ENCODE measurements at regions not wholly inside any gene's neighbourhood (a gene's known extent, or its start where the extent isn't known, plus 50 kb on each side); places are given as distances from the start of the nearest gene placed in this dataset.
A peak's percentile ranks its signal among the peaks of the same experiment; 100 is the strongest.

DNA sequence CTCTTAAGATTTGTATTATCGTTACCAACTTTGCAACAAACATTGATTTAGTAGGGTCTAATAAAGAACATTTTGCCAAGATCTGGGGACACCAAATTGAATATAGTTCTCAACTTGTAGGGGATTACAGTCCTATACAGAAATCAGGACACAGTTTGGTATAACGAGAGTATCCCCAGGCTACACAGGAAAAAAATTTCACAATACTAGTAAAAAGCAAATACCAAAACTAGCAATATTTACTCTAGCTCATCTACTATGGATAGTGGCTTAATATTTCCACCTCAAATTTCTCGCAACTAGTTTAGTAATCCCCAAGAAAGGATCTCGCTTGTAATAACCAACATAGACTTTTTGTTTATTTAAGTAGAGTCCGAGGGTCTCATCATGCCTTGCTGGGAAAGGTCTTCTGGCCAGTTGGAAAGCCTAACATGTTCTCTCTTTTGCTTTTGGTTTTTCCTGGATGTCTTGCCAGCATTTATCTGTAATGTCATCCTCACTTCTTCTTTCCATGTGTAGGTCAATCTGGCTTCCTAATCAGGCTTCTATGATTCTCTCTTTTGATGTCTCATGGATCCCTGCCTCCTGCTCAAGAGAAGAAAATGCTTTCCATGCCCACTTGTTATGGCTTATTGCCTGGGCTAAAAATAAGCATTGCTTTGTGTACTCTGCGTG, 104.7 kb upstream of the KCNK2 start:
- no peak overlapping the region for H3K4me3 ChIP-seq (ENCODE audit: low read depth, low read length)
- TF ChIP-seq, protein P1, sequence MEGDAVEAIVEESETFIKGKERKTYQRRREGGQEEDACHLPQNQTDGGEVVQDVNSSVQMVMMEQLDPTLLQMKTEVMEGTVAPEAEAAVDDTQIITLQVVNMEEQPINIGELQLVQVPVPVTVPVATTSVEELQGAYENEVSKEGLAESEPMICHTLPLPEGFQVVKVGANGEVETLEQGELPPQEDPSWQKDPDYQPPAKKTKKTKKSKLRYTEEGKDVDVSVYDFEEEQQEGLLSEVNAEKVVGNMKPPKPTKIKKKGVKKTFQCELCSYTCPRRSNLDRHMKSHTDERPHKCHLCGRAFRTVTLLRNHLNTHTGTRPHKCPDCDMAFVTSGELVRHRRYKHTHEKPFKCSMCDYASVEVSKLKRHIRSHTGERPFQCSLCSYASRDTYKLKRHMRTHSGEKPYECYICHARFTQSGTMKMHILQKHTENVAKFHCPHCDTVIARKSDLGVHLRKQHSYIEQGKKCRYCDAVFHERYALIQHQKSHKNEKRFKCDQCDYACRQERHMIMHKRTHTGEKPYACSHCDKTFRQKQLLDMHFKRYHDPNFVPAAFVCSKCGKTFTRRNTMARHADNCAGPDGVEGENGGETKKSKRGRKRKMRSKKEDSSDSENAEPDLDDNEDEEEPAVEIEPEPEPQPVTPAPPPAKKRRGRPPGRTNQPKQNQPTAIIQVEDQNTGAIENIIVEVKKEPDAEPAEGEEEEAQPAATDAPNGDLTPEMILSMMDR (IDR thresholded peaks at IDR 0.05; ENCODE audit: insufficient read depth, low read depth, low read length), result no peak
- DNase-seq (ENCODE audit: low read depth), result no peak

DNA sequence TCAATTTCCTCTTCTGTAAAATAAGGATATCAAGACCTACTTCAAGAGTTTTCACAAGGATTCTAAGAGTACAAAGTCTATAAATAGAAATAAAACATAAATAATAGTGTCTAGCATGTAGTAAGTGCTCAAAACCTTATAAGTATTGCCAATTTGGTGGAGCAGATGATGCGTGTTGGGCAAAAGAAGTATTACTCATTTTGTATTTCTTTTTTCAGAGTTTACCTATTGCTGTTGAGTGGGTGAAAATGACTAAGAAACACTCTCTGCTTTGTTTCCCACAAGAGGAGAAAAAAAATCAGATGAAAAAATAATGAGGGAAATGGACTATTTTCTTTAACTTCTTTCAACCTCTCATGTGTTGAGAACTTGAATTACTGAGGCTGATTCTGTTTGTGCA, 103.3 kb upstream of the KCNK2 start:
- TF ChIP-seq, protein P1 (IDR thresholded peaks at IDR 0.05; ENCODE audit: insufficient read depth, low read depth, low read length), result no peak
- H3K4me3 ChIP-seq (ENCODE audit: low read depth, low read length), result no peak overlapping the region
- DNase-seq (ENCODE audit: low read depth), result no peak

DNA sequence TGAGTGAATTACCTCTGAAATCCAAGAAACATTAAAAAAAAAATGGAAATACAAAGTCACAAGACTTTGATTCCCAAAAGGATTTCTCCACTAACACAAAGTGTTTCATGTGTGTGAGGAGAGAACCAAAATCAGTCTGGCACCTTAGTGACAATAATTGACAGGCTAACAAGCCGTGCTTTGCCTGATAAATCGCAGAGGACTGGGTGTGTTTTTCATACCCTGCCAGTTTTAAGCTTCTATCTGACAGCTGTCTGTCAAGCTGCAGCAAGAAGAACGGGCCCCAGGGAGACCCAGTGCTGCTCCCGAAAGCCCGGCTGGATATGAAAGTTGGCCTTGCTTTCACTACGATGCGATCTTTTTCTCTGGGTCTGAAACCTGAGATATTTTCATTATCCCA, 101.6 kb upstream of the KCNK2 start:
- DNase-seq (ENCODE audit: low read depth), result no peak

DNA sequence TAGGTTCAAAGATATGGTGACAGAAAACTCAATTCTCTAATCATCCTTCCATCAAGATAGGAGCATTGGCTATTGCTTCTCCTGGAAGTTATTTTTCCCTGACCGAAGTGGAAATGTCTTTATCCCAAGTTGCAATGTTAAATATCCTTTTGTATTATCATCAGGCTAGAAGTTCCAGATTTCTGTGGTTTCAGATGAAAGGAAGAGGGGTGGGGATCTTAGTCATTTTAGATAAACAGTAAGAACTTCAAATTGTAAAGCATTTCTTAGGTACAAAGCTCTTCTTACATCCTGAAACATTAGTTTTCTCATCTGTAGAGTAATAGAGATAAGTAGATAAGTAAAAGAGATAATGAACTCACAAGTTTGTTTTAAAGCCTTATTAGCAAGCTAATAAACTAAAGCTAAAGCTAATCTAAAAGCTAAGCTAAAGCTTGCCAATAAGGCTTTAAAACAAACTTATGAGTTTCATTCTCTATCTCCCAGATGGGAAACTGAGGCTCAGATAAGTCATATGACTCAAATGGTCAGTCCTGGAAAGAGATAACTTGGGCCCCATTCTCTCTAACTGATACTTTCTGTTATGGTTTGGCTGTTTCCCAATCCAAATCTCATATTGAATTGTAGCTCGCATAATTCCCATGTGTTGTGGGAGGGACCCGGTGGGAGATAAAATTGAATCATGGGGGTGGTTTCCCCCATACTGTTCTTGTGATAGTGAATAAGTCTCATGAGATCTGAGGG, 99.2 kb upstream of the KCNK2 start:
- TF ChIP-seq, protein P1 (IDR thresholded peaks at IDR 0.05; ENCODE audit: insufficient read depth, low read depth, low read length), result no peak

More for the DNA sequence above, 101.6 kb upstream of the KCNK2 start:
- TF ChIP-seq, protein P1 (IDR thresholded peaks at IDR 0.05; ENCODE audit: insufficient read depth, low read depth, low read length), result no peak
- no peak overlapping the region for H3K4me3 ChIP-seq (ENCODE audit: low read depth, low read length)

DNA sequence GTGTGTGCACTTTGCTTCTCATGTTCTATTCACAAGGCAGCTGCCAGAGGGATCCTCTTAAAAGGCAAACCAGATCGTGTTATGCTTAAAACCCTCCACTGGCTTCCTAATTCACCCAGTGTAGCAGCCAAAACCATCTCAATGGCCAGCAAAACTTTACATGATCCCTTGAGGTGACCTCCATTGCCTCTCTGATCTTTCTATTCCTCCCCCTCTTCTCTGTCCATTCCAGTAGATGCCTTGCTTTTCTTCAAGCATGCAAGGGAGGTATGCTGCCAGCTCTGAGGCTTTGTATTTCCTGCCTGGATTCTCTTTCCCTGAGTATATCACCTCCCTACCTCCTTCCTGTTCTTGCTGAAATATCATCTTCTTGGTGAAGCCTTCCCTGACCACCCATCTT, 93.2 kb upstream of the KCNK2 start:
- TF ChIP-seq, protein P1 (IDR thresholded peaks at IDR 0.05; ENCODE audit: insufficient read depth, low read depth, low read length), result no peak
- DNase-seq (ENCODE audit: low read depth), result no peak
- H3K4me3 ChIP-seq (ENCODE audit: low read depth, low read length), result no peak overlapping the region

More for the DNA sequence above, 99.2 kb upstream of the KCNK2 start:
- no peak overlapping the region for H3K4me3 ChIP-seq (ENCODE audit: low read depth, low read length)
- peak; percentile 48 for DNase-seq (ENCODE audit: low read depth)

DNA sequence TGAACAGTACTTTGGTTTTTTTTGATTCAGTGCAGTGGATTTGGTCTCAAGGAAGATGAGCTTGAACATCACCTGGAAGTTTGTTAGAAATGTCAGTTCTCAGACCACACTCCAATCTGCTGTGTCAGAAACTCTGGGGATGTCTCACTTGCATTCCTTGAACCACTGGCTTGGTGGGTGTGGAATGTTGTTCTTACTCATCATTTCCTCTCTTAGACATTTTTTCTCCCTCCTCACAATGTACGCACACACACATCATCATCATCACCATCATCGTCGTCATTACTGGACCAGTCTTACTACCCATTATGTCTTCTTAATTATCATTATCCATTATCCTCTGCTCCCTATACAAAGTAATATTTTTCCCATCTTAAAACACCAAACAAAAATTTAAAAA, 91.9 kb upstream of the KCNK2 start:
- peak; percentile 77 for DNase-seq (ENCODE audit: low read depth)
- H3K4me3 ChIP-seq (ENCODE audit: low read depth, low read length), result no peak overlapping the region
- TF ChIP-seq, protein P1 (IDR thresholded peaks at IDR 0.05; ENCODE audit: insufficient read depth, low read depth, low read length), result no peak
